ENCODE measurements at regions not wholly inside any gene's neighbourhood (a gene's known extent, or its start where the extent isn't known, plus 50 kb on each side); places are given as distances from the start of the nearest gene placed in this dataset.

- TF ChIP-seq POLR2A (IDR thresholded peaks at IDR 0.05; ENCODE audit: low read length) (no peak), GATA1 (IDR thresholded peaks at IDR 0.05; ENCODE audit: low read depth, low read length) (no peak)
These were observed 621.4 kb upstream of the PKN2 start for GRCh38 chr1:88062650-88063153.

Data from erythroblast (primary cell).